Skeletal muscle tissue (tissue), 3 donors: ENCODE measurements at regions not wholly inside any gene's neighbourhood (a gene's known extent, or its start where the extent isn't known, plus 50 kb on each side); places are given as distances from the start of the nearest gene placed in this dataset.

ENCODE experiments used
- H3K27ac ChIP-seq: one replicate; pipeline ENCODE4 v1.7.0; 2013; ENCODE audit warnings: mild to moderate bottlenecking, low read depth, low read length, inconsistent platforms
- H3K27me3 ChIP-seq, 3 donors: one replicate each; pipeline ENCODE4 v1.7.0; 2013; ENCODE audit warnings: low read length in 3 of 3; ENCODE audit not compliant: control insufficient read depth in 3 of 3, insufficient read depth in 3 of 3
- H3K36me3 ChIP-seq, 3 donors: one replicate each; pipeline ENCODE4 v1.7.0; 2013; ENCODE audit warnings: low read length in 3 of 3; ENCODE audit not compliant: control insufficient read depth in 3 of 3, insufficient read depth in 3 of 3
- H3K4me1 ChIP-seq, 3 donors: one replicate each; pipeline ENCODE4 v1.7.0; 2013; ENCODE audit warnings: low read length in 3 of 3, mild to moderate bottlenecking in 3 of 3; ENCODE audit not compliant: control insufficient read depth in 3 of 3, insufficient read depth in 3 of 3
- H3K4me3 ChIP-seq, 3 donors: one replicate each; pipeline ENCODE4 v1.7.0; 2013; ENCODE audit warnings: low read length in 3 of 3
- H3K9ac ChIP-seq, 3 donors: one replicate each; pipeline ENCODE4 v1.7.0; 2013; ENCODE audit warnings: low read length in 3 of 3, mild to moderate bottlenecking in 3 of 3, moderate library complexity in 2 of 3, low read depth in 1 of 3
- H3K9me3 ChIP-seq, 3 donors: one replicate each; pipeline ENCODE4 v1.7.0; 2013; ENCODE audit warnings: low read length in 3 of 3; ENCODE audit not compliant: control insufficient read depth in 3 of 3
- donor health status: Osteomylitis.

- Histone ChIP-seq H3K36me3 (no peaks in the 10 kb centered on the region), H3K4me3 (no peak overlapping the region), H3K9ac (no peak overlapping the region), H3K9me3 (no peaks in the 10 kb centered on the region), H3K4me1 (no peaks in the 10 kb centered on the region), H3K27ac (no peak overlapping the region), H3K27me3 (no peaks in the 10 kb centered on the region)
Observed at GRCh38 chr10:10462151-10462941, 555.3 kb upstream of the CELF2 start.

- no peak overlapping the region for H3K4me3 ChIP-seq
- no peaks in the 10 kb centered on the region for H3K36me3 ChIP-seq
- H3K4me1 ChIP-seq, result no peaks in the 10 kb centered on the region
Observed at GRCh38 chr10:10471758-10472157, 545.9 kb upstream of the CELF2 start.

GRCh38 chr10:10475812-10476211 is 541.9 kb upstream of the CELF2 start:
- no peak overlapping the region for H3K27ac ChIP-seq
- no peaks in the 10 kb centered on the region for H3K27me3 ChIP-seq
- peaks cover 0 to 3% (median 0%) of the 10 kb centered on the region in 3 donors for H3K9me3 ChIP-seq
- H3K36me3 ChIP-seq, result no peaks in the 10 kb centered on the region
- H3K4me3 ChIP-seq, result no peak overlapping the region
- H3K9ac ChIP-seq, result no peak overlapping the region
- H3K4me1 ChIP-seq, result no peaks in the 10 kb centered on the region

More at GRCh38 chr10:10471758-10472157, 545.9 kb upstream of the CELF2 start:
- Histone ChIP-seq H3K9ac (no peak overlapping the region), H3K27me3 (no peaks in the 10 kb centered on the region), H3K27ac (no peak overlapping the region), H3K9me3 (peaks cover 0 to 3% (median 0%) of the 10 kb centered on the region in 3 donors)

GRCh38 chr10:10477844-10478243 is 539.8 kb upstream of the CELF2 start:
- H3K27ac ChIP-seq, result no peak overlapping the region
- no peak overlapping the region for H3K4me3 ChIP-seq

GRCh38 chr10:10479465-10479864 is 538.2 kb upstream of the CELF2 start:
- no peaks in the 10 kb centered on the region for H3K36me3 ChIP-seq
- no peak overlapping the region for H3K27ac ChIP-seq
- H3K27me3 ChIP-seq, result no peaks in the 10 kb centered on the region
- H3K9me3 ChIP-seq, result no peaks in the 10 kb centered on the region
- H3K4me3 ChIP-seq, result no peak overlapping the region
- no peak overlapping the region for H3K9ac ChIP-seq
- no peaks in the 10 kb centered on the region for H3K4me1 ChIP-seq

More at GRCh38 chr10:10477844-10478243, 539.8 kb upstream of the CELF2 start:
- Histone ChIP-seq H3K4me1 (no peaks in the 10 kb centered on the region), H3K9me3 (no peaks in the 10 kb centered on the region), H3K36me3 (no peaks in the 10 kb centered on the region), H3K27me3 (no peaks in the 10 kb centered on the region), H3K9ac (no peak overlapping the region)

- H3K9ac ChIP-seq, result no peak overlapping the region
- no peak overlapping the region for H3K4me3 ChIP-seq
- H3K4me1 ChIP-seq, result no peaks in the 10 kb centered on the region
- H3K36me3 ChIP-seq, result no peaks in the 10 kb centered on the region
- H3K9me3 ChIP-seq, result no peaks in the 10 kb centered on the region
- no peaks in the 10 kb centered on the region for H3K27me3 ChIP-seq
- H3K27ac ChIP-seq, result no peak overlapping the region
Observed at GRCh38 chr10:10482613-10483012, 535.1 kb upstream of the CELF2 start.

- Histone ChIP-seq H3K9ac (no peak overlapping the region), H3K4me1 (no peaks in the 10 kb centered on the region), H3K9me3 (no peaks in the 10 kb centered on the region), H3K4me3 (no peak overlapping the region), H3K36me3 (no peaks in the 10 kb centered on the region), H3K27me3 (no peaks in the 10 kb centered on the region), H3K27ac (no peak overlapping the region)
Observed at GRCh38 chr10:10489076-10489475, 528.6 kb upstream of the CELF2 start.

- H3K4me1 ChIP-seq, result no peaks in the 10 kb centered on the region
- no peaks in the 10 kb centered on the region for H3K36me3 ChIP-seq
- H3K9ac ChIP-seq, result no peak overlapping the region
- no peak overlapping the region for H3K27ac ChIP-seq
- no peak overlapping the region for H3K4me3 ChIP-seq
- no peaks in the 10 kb centered on the region for H3K27me3 ChIP-seq
- H3K9me3 ChIP-seq, result no peaks in the 10 kb centered on the region
Observed at GRCh38 chr10:10489805-10490571, 527.7 kb upstream of the CELF2 start.

- no peak overlapping the region for H3K4me3 ChIP-seq
- no peak overlapping the region for H3K27ac ChIP-seq
- no peaks in the 10 kb centered on the region for H3K9me3 ChIP-seq
- H3K4me1 ChIP-seq, result no peaks in the 10 kb centered on the region
- no peak overlapping the region for H3K9ac ChIP-seq
- no peaks in the 10 kb centered on the region for H3K27me3 ChIP-seq
- H3K36me3 ChIP-seq, result no peaks in the 10 kb centered on the region
Observed at GRCh38 chr10:10490581-10490980, 527.1 kb upstream of the CELF2 start.

- no peaks in the 10 kb centered on the region for H3K9me3 ChIP-seq
- no peaks in the 10 kb centered on the region for H3K36me3 ChIP-seq
- H3K4me1 ChIP-seq, result no peaks in the 10 kb centered on the region
- no peak overlapping the region for H3K9ac ChIP-seq
- no peak overlapping the region for H3K27ac ChIP-seq
- H3K27me3 ChIP-seq, result no peaks in the 10 kb centered on the region
- H3K4me3 ChIP-seq, result no peak overlapping the region
Observed at GRCh38 chr10:10492420-10492819, 525.3 kb upstream of the CELF2 start.
